A172 (cell line): ENCODE measurements at regions not wholly inside any gene's neighbourhood (a gene's known extent, or its start where the extent isn't known, plus 50 kb on each side); places are given as distances from the start of the nearest gene placed in this dataset.

Experiments
- DNase-seq: peaks from one replicate; pipeline ENCODE4 v3.0.0-alpha.2; 2015; ENCODE audit warnings: low spot score

- DNase-seq = no peak
Measured at GRCh38 chr1:22264464-22265341, 121.8 kb upstream of the WNT4 start.

DNA sequence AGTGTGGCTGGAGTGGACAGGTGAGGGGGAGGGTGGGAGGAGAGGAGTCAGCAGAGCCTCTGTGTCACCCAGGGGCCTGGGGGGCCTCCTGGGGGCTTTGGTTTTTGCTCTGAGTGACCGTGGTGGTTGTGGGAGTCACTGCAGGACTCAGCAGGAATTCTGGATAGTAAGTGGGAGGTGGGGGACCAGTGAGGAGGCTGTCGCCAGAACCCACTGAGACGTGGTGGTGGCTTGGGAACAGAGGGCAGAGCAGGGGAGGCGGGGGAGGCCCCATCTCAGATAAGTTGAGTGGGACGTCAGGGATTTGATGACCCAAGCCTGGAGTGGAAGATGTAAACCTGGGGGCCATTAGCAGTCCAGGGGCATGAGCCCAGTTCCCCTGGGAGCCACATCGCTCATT lies 123.2 kb upstream of the WNT4 start:
- no peak for DNase-seq

- no peak for DNase-seq
Measured at GRCh38 chr1:22267413-22268175, 124.7 kb upstream of the WNT4 start.

DNA sequence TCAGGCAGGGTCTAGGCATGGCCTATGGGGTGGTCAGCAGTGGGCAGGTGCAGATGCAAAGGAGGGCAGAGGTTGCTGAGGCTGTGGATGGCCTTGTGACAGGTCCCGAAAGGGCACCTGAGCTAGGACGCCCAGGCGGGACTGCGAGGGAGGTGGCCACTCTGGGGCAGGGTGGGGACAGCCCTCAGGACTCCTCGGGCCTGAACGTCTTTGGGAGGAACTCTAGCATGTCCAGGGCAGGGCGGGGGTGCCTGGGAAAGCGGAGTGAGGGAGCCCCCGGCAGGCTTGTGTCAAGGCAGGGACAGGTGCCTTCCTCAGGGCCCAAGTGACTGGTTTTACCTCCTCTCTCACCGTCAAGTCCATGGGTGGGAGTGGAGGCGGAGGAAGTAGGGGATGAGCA lies 125.4 kb upstream of the WNT4 start:
- DNase-seq = no peak

DNA sequence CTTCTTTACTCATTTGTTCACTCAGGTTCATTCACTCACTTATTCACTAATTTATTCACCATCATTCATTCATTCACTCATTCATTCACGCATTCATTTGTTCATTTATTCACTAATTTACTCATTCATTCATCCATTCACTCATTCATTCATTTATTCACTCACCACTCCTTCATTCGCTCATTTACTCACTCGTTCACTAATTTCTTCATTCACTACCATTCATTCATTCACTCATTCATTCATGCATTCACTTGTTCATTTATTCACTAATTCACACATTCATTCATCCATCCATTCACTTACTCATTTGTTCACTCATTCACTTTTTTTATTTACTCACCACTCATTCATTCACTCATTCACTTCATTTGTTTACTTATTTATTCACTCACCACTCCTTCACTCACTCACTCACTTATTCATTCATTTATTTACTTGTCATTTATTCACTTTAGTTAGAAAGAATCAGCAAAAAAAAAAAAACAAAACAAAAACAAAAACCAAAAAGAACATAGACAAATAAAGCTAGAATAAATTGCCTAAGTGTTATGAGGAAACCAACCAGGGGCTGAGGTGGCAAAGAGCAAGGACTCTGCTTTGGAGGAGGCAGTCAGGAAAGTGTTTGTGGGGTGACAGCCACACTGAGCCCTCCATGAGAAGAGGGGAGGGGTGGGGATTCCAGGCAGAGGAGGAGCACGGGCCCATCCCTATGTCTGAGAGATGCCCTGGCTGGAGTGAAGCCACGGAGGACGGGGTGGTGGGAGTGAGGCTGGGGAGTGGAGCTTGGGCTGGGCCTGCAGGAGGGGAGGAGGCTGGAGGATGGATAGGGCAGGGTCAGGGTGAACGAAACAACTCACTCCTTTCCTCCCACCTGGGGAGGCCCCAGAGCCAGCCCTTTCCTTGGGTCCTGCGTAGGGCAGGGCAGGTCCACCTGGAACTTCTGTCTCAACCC lies 129.2 kb upstream of the WNT4 start:
- DNase-seq = no peak

- no peak for DNase-seq
Measured at GRCh38 chr1:22273686-22274681, 131.1 kb upstream of the WNT4 start.

DNA sequence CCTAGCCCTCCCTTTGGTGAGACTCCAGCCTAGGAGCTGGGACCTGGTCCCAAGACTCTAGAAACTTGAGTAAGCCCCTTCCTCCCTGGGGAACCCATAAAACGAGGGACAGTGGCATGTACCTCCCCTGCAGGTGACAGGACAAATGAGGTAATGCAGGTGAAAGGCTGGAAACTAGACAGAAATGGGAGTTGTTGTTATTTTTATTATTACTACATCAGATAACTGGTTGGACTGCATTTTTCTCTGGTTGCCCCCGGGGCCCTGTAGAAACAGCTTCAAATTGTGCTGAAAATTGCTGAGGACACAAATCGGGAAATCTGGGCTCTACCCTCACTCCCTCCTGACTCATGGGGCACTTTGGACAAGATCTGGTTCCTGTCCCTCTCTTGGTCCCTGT lies 132.3 kb upstream of the WNT4 start:
- DNase-seq = no peak

- DNase-seq = peak; percentile 42
Measured at GRCh38 chr1:22275626-22276395, 132.9 kb upstream of the WNT4 start.

GRCh38 chr1:22276396-22276748 lies 133.5 kb upstream of the WNT4 start:
- no peak for DNase-seq

- DNase-seq = no peak
Measured at GRCh38 chr1:22277662-22278061, 134.8 kb upstream of the WNT4 start.

DNA sequence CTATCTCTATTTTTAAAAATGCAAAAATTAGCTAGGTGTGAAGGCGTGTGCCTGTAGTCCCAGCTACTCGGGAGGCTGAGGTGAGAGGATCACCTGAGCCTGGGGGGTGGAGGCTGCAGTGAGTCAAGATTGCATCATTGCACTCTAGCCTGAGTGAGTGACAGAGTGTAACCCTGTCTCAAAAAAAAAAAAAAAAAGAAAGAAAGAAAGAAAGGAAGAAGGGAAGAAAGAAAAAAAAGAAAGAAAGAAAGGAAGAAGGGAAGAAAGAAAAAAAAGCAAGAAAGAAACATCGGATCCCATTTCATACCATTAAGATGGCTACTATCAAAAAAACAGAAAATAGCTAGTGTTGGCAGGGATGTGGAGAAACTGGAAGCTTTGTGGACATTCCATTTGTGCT lies 136.8 kb upstream of the WNT4 start:
- DNase-seq = no peak

DNA sequence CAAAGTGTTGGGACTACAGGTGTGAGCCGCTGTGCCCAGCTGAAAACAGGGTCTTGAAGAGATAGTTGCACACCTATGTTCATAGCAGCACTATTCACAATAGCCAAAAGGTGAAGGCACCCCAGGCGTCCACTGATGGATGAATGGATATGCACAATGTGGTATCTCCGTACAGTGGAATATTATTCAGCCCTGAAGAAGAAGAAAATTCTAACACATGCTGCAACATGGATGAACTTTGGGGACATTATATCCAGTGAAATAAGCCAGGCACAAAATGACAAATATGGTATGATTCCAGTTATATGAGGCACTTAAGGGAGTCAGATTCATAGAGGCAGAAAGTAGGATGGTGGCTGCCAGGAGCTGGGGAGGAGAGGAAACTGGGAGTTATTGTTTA lies 137.6 kb upstream of the WNT4 start:
- no peak for DNase-seq

GRCh38 chr1:22281521-22282363 lies 138.8 kb upstream of the WNT4 start:
- no peak for DNase-seq

GRCh38 chr1:22282364-22282995 lies 139.6 kb upstream of the WNT4 start:
- DNase-seq = no peak

DNA sequence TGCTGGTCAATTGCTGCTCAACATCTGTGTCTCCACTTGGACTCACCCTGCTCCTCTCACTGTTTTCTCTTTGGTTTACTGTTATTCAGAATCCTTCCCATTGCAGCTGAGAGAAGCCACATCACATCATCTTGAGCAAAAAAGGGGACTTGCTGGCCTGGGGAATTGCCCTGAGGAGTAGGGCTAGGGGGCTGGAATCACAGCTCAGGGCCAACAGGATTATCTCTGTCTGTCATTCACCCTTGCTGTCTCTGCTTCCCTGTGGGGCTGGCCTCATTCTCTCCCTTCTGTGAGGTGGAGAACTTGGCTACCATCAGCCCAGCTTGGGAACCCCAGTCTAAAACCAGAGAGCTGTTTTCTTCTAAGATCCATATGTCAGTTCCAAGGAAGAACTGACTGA lies 140.7 kb upstream of the WNT4 start:
- no peak for DNase-seq

GRCh38 chr1:22284236-22284635 lies 141.3 kb upstream of the WNT4 start:
- no peak for DNase-seq

DNA sequence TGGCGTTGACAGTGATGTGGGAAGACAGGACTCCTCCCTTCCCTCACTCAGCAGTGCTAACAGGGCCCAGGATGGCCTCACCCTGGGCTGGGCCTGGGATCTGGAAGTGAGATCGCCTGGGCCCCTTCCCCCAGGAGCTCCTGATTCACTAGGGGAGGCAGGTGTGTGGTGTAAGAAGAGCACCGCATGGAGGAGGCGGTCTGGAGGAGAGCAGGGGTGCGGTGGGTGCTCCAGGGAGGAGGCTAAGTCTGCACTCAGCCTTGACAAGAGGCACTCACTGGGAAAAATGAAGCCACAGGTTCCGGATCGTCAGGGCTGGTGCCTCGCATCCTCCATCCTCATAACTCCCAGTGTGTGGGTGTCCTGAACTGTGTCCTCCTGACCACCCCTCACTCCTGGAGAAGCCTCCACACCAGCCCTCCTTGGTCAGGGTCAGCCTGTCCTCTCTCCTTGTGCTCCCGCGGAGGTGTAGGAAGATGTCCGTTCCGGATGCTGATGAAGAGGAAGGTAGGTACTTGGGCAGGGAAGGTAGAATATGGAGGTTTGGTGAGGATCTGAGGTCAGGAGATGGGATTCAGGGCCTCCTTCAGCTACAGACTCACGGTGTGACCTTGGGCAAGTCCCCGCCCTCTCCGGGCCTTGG lies 142.1 kb upstream of the WNT4 start:
- no peak for DNase-seq
